ENCODE measurements at regions not wholly inside any gene's neighbourhood (a gene's known extent, or its start where the extent isn't known, plus 50 kb on each side); places are given as distances from the start of the nearest gene placed in this dataset.

DNA sequence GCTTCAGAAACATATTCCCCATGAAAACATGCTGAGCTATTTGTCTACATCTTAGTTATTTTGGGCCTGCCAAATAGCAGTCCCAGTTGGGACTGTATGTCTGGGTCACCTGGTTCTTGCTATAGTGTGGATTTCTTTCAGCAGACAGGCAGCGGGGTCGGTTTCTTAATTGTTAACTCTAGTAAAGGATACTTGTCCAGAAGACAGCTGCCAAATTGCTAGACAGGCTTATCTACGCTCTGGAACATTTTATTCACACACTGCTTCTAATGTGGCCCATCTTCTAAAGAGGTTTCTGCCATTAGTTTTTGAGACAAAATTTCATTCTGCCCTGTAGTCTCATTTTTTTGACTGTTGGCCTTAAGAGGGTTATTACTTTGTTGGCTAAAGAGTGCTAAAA, 217.9 kb downstream of the RWDD3 start:
- in situ Hi-C loops (cut with MboI), result no loop called here
- Histone ChIP-seq H3K4me3 (no peak overlapping the region), H3K4me1 (replicated peaks in 1 of 2; ENCODE audit: control insufficient read depth in 2 of 2, insufficient read depth in 2 of 2, low read length in 2 of 2) (no peaks in the 10 kb centered on the region), H3K9me1 (ENCODE audit: control insufficient read depth, insufficient read depth, low read length) (no peaks in the 10 kb centered on the region), H3K27ac (ENCODE audit: extremely low read depth, low read depth, low read length) (no peak overlapping the region), H3K4me2 (ENCODE audit: insufficient read depth, low read length) (no peak overlapping the region), H3K9ac (ENCODE audit: insufficient read depth in 1 of 2, low read depth in 2 of 2, low read length in 2 of 2) (no peak overlapping the region), H2AFZ (ENCODE audit: low read depth, low read length) (no peak overlapping the region), H3K79me2 (ENCODE audit: control insufficient read depth, insufficient read depth, low read length) (no peaks in the 10 kb centered on the region), H4K20me1 (replicated peaks; ENCODE audit: control insufficient read depth, insufficient read depth, low read length) (no peaks in the 10 kb centered on the region), H3K9me3 (replicated peaks; ENCODE audit: control insufficient read depth, insufficient read depth, low read depth, low read length) (no peaks in the 10 kb centered on the region), H3K27me3 (ENCODE audit: control insufficient read depth in 2 of 2, insufficient read depth in 2 of 2, low read length in 2 of 2) (no peaks in the 10 kb centered on the region), H3K36me3 (ENCODE audit: control insufficient read depth, insufficient read depth, low read length) (no peaks in the 10 kb centered on the region)
- no peak for ATAC-seq
- ChIA-PET CTCF (ENCODE audit: low intra/inter-chr PET ratio) (no interaction called here), POLR2A (no interaction called here)
- intact Hi-C loops (cut with micrococcal nuclease), result no loop called here
- TF ChIP-seq ZFP30 (CRISPR knock-in tag; IDR thresholded peaks at IDR 0.05; ENCODE audit: borderline replicate concordance) (no peak), MYBL2 (IDR thresholded peaks at IDR 0.05; ENCODE audit: low read depth) (no peak), MYBL2 (CRISPR knock-in tag; IDR thresholded peaks at IDR 0.05; ENCODE audit: borderline replicate concordance) (no peak), ZNF232 (CRISPR knock-in tag; IDR thresholded peaks at IDR 0.05) (no peak), FOXA1 (IDR thresholded peaks at IDR 0.05; ENCODE audit: borderline replicate concordance) (no peak), KLF6 (CRISPR knock-in tag; IDR thresholded peaks at IDR 0.05; ENCODE audit: borderline replicate concordance) (no peak), SNRNP70 (optimal IDR thresholded peaks at IDR 0.05; ENCODE audit: low read depth, low read length) (no peak), NCOA6 (IDR thresholded peaks at IDR 0.05) (no peak), ASH1L (IDR thresholded peaks at IDR 0.05; ENCODE audit: borderline replicate concordance, low read depth, partially characterized antibody) (no peak), MCM3 (IDR thresholded peaks at IDR 0.05) (no peak), SMARCA4 (IDR thresholded peaks at IDR 0.05) (no peak), SIN3A (IDR thresholded peaks at IDR 0.05; ENCODE audit: borderline replicate concordance in 2 of 2, control insufficient read depth in 1 of 2, low read depth in 2 of 2, low read length in 2 of 2) (no peak), FOXM1 (IDR thresholded peaks at IDR 0.05; ENCODE audit: low read depth) (no peak), FOXM1 (CRISPR knock-in tag; IDR thresholded peaks at IDR 0.05; ENCODE audit: low read depth) (no peak), PHB (CRISPR knock-in tag; IDR thresholded peaks at IDR 0.05) (no peak), ZNF507 (tag; conservative IDR thresholded peaks at IDR 0.05) (no peak)
- TF ChIP-seq, protein P1, sequence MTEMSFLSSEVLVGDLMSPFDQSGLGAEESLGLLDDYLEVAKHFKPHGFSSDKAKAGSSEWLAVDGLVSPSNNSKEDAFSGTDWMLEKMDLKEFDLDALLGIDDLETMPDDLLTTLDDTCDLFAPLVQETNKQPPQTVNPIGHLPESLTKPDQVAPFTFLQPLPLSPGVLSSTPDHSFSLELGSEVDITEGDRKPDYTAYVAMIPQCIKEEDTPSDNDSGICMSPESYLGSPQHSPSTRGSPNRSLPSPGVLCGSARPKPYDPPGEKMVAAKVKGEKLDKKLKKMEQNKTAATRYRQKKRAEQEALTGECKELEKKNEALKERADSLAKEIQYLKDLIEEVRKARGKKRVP (CRISPR knock-in tag; IDR thresholded peaks at IDR 0.05), result no peak
- no peak for FAIRE-seq
- WGBS (ENCODE audit: insufficient coverage, low coverage, missing lambda C conversion rate), result 0% methylated on average over 3 of the region's 3 CpGs
- no TSS peak for BruUV-seq (replicated peaks)
- DNase-seq (ENCODE audit: extremely low read depth in 1 of 4, low spot score in 3 of 4), result no peak
